Suprapubic skin (tissue), 3 donors: ENCODE measurements at regions not wholly inside any gene's neighbourhood (a gene's known extent, or its start where the extent isn't known, plus 50 kb on each side); places are given as distances from the start of the nearest gene placed in this dataset.

Experiments used
- CTCF ChIP-seq, 2 donors: fragments of 200-600 bp in 1 of 2; fragments of 450-650 bp in 1 of 2; sonication (generic) in 1 of 2; IDR thresholded peaks; one replicate each; pipeline ENCODE4 v1.5.1; 2016 to 2019; ENCODE audit warnings: antibody characterized with exemption in 2 of 2, mild to moderate bottlenecking in 1 of 2, moderate library complexity in 1 of 2
- POLR2AphosphoS5 ChIP-seq, 3 donors: sonication (generic); formaldehyde crosslinking; IDR thresholded peaks; one replicate each; pipeline ENCODE4 v1.6.1; 2017; ENCODE audit warnings: antibody characterized with exemption in 3 of 3

- TF ChIP-seq CTCF (IDR thresholded peaks at IDR 0.05) (no peak), POLR2AphosphoS5 (IDR thresholded peaks at IDR 0.05) (no peak)
Observed at GRCh38 chr6:85771455-85771854, 128.8 kb upstream of the SYNCRIP start.
